Endothelial cell of umbilical vein (primary cell): ENCODE measurements at regions not wholly inside any gene's neighbourhood (a gene's known extent, or its start where the extent isn't known, plus 50 kb on each side); places are given as distances from the start of the nearest gene placed in this dataset.

Experiments
- BruUV-seq: library from RNA; stranded (reverse); fragments of 400-500 nt; replicated peaks from 2 replicates; lab custom pipeline; 2021; lab: Mats Ljungman, UMichigan
- CTCF ChIA-PET: fragments of 300-600, 350-600 bp; sonication (Branson Sonifier 250); formaldehyde crosslinking; loops from one replicate; lab custom pipeline; 2021; ENCODE audit warnings: antibody characterized with exemption, inconsistent platforms; lab: Charles Lee
- POLR2A ChIA-PET: fragments of 300-600, 350-600 bp; sonication (Branson Sonifier 250); formaldehyde crosslinking; loops from one replicate; lab custom pipeline; 2021; ENCODE audit warnings: antibody characterized with exemption, inconsistent platforms; lab: Charles Lee
- DNase-seq: peaks from one replicate; pipeline ENCODE4 v3.0.0-alpha.2; 2011; ENCODE audit warnings: low read depth, low spot score
- FAIRE-seq: peaks from 2 replicates; lab custom pipeline; 2011; peaks lifted over from hg19 to GRCh38; lab: Jason Lieb, UNC
- H2AFZ ChIP-seq: 2 replicates; pipeline ENCODE4 v1.6.0; 2012; ENCODE audit warnings: low read depth, low read length, control low read depth, inconsistent platforms
- H3K27ac ChIP-seq: 2 replicates; pipeline ENCODE4 v1.5.1; 2011; ENCODE audit warnings: low read depth, mild to moderate bottlenecking, control low read depth, low read length, moderate library complexity; ENCODE audit not compliant: insufficient read depth
- H3K27me3 ChIP-seq, 2 experiments: 2 replicates each; pipeline versions ENCODE4 v1.6.0 to v1.6.1; 2011; ENCODE audit warnings: low read length in 2 of 2, mixed read lengths in 1 of 2; ENCODE audit not compliant: control insufficient read depth in 2 of 2, insufficient read depth in 2 of 2
- H3K36me3 ChIP-seq, 2 experiments: 2 replicates in 1 of 2; 3 replicates in 1 of 2; pipeline ENCODE4 v1.5.1; 2011; ENCODE audit warnings: low read length in 2 of 2, mild to moderate bottlenecking in 1 of 2, moderate library complexity in 1 of 2; ENCODE audit not compliant: control insufficient read depth in 2 of 2, insufficient read depth in 2 of 2; ENCODE audit errors: extremely low read depth in 1 of 2
- H3K4me1 ChIP-seq: 3 replicates; pipeline ENCODE4 v1.5.1; 2011; ENCODE audit warnings: mild to moderate bottlenecking, low read length; ENCODE audit not compliant: control insufficient read depth, insufficient read depth; ENCODE audit errors: extremely low read depth
- H3K4me2 ChIP-seq: 2 replicates; pipeline ENCODE4 v1.6.1; 2011; ENCODE audit warnings: low read length, control low read depth, mixed read lengths; ENCODE audit not compliant: insufficient read depth
- H3K4me3 ChIP-seq, 3 experiments: fragments of 200-600 bp in 1 of 3; sonication (generic), shearing (Covaris generic) in 1 of 3; replicated peaks in 1 of 3; 2 replicates each; pipeline ENCODE4 v1.5.1; 2011 to 2016; ENCODE audit warnings: control low read depth in 3 of 3, low read length in 3 of 3, mild to moderate bottlenecking in 2 of 3, inconsistent platforms in 1 of 3, low read depth in 1 of 3, moderate library complexity in 1 of 3; ENCODE audit not compliant: insufficient read depth in 1 of 3
- H3K79me2 ChIP-seq: 2 replicates; pipeline ENCODE4 v1.6.0; 2012; ENCODE audit warnings: low read length, inconsistent platforms; ENCODE audit not compliant: control insufficient read depth, insufficient read depth
- H3K9ac ChIP-seq: replicated peaks from 2 replicates; pipeline ENCODE3; 2011; ENCODE audit warnings: low read length, control low read depth; ENCODE audit not compliant: insufficient read depth; ENCODE audit errors: extremely low read depth
- H3K9me1 ChIP-seq: replicated peaks from 3 replicates; pipeline ENCODE4 v1.6.0; 2011; ENCODE audit warnings: mild to moderate bottlenecking, low read length; ENCODE audit not compliant: control insufficient read depth, insufficient read depth; ENCODE audit errors: extremely low read depth
- H3K9me3 ChIP-seq: replicated peaks from 2 replicates; pipeline ENCODE4 v1.5.1; 2012; ENCODE audit warnings: low read length, inconsistent platforms; ENCODE audit not compliant: control insufficient read depth, insufficient read depth
- H4K20me1 ChIP-seq: replicated peaks from 2 replicates; pipeline ENCODE3; 2011; ENCODE audit warnings: mild to moderate bottlenecking, low read length; ENCODE audit not compliant: control insufficient read depth, insufficient read depth; ENCODE audit errors: extremely low read depth
- CTCF ChIP-seq, 2 donors: IDR thresholded peaks; 1 replicate in 1 of 2; 2 replicates in 1 of 2; pipeline ENCODE4 v1.5.1; 2011; ENCODE audit warnings: low read length in 2 of 2, mild to moderate bottlenecking in 2 of 2, moderate library complexity in 2 of 2, control low read depth in 1 of 2, inconsistent platforms in 1 of 2, low read depth in 1 of 2; ENCODE audit not compliant: insufficient read depth in 1 of 2; ENCODE audit errors: extremely low read depth in 1 of 2
- EZH2 ChIP-seq: IDR thresholded peaks from 2 replicates; pipeline ENCODE4 v1.6.1; 2012; ENCODE audit warnings: borderline replicate concordance, low read depth, mild to moderate bottlenecking, moderate library complexity, low read length, inconsistent platforms; ENCODE audit not compliant: severe bottlenecking
- FOS ChIP-seq: IDR thresholded peaks from 2 replicates; pipeline ENCODE4 v1.6.1; 2011; ENCODE audit warnings: mild to moderate bottlenecking, low read length, moderate library complexity, borderline replicate concordance; ENCODE audit not compliant: insufficient read depth
- GATA2 ChIP-seq: IDR thresholded peaks from 2 replicates; pipeline ENCODE4 v1.7.0; 2011; ENCODE audit warnings: low read depth, mild to moderate bottlenecking, moderate library complexity, mixed read lengths, low read length; ENCODE audit not compliant: insufficient read length, insufficient read depth
- JUN ChIP-seq: IDR thresholded peaks from 2 replicates; pipeline ENCODE4 v1.6.1; 2011; ENCODE audit warnings: borderline replicate concordance, low read depth; ENCODE audit not compliant: insufficient read length, insufficient read depth
- MYC ChIP-seq: IDR thresholded peaks from one replicate; pipeline ENCODE4 v1.6.1; 2011; ENCODE audit warnings: mild to moderate bottlenecking, low read depth, low read length
- POLR2A ChIP-seq: IDR thresholded peaks from 2 replicates; pipeline ENCODE4 v1.6.1; 2012; ENCODE audit warnings: low read depth, mild to moderate bottlenecking, control low read depth, low read length
- POLR2AphosphoS5 ChIP-seq: IDR thresholded peaks from 2 replicates; pipeline ENCODE4 v1.6.1; 2012; ENCODE audit warnings: low read depth, mild to moderate bottlenecking, control low read depth, low read length, moderate library complexity; ENCODE audit not compliant: insufficient read depth
- dilution Hi-C: fragments of 300-500 bp; cut with MboI; formaldehyde crosslinking; loops from one replicate; pipeline ENCODE4 v1.15.0; 2019; ENCODE audit warnings: low sequenced_read_pairs; ENCODE audit not compliant: extremely low pct_ligation_motif_present
- intact Hi-C: fragments of 100-400 bp; cut with micrococcal nuclease; formaldehyde crosslinking; loops from one replicate; pipeline ENCODE4 v1.10.0; 2022
- TF ChIP-seq, protein P1 (sequence below): IDR thresholded peaks from 2 replicates; pipeline ENCODE4 v1.6.1; 2011; ENCODE audit not compliant: insufficient read depth, insufficient read length

GRCh38 chr11:109729761-109730160, 307.8 kb downstream of the C11orf87 start:
- TF ChIP-seq JUN (no peak), EZH2 (no peak), GATA2 (no peak), POLR2AphosphoS5 (no peak), POLR2A (no peak), MYC (no peak), CTCF (IDR thresholded peaks at IDR 0.05; ENCODE audit: extremely low read depth in 1 of 2, insufficient read depth in 1 of 2, low read depth in 1 of 2, low read length in 2 of 2) (no peak), FOS (no peak)
- TF ChIP-seq, protein P1, sequence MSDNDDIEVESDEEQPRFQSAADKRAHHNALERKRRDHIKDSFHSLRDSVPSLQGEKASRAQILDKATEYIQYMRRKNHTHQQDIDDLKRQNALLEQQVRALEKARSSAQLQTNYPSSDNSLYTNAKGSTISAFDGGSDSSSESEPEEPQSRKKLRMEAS = no peak

More at GRCh38 chr11:109729761-109730160, 307.8 kb downstream of the C11orf87 start:
- H3K4me3 ChIP-seq = no peak overlapping the region
- H3K36me3 ChIP-seq = no peaks in the 10 kb centered on the region
- no peak overlapping the region for H2AFZ ChIP-seq
- H3K9me1 ChIP-seq = no peaks in the 10 kb centered on the region
- H3K79me2 ChIP-seq = no peaks in the 10 kb centered on the region
- ChIA-PET POLR2A (no interaction called here), CTCF (no interaction called here)
- H4K20me1 ChIP-seq = no peaks in the 10 kb centered on the region
- no peak overlapping the region for H3K27ac ChIP-seq
- no peaks in the 10 kb centered on the region for H3K9me3 ChIP-seq
- intact Hi-C loops (no loop called here), dilution Hi-C loops (no loop called here)
- H3K27me3 ChIP-seq = no peaks in the 10 kb centered on the region
- no TSS peak for BruUV-seq
- no peaks in the 10 kb centered on the region for H3K4me1 ChIP-seq
- DNase-seq (no peak), FAIRE-seq (no peak)
- H3K9ac ChIP-seq = no peak overlapping the region
- no peak overlapping the region for H3K4me2 ChIP-seq
